Transverse colon (tissue), 4 donors: ENCODE measurements at regions not wholly inside any gene's neighbourhood (a gene's known extent, or its start where the extent isn't known, plus 50 kb on each side); places are given as distances from the start of the nearest gene placed in this dataset.

ENCODE experiments used
- CTCF ChIP-seq, 5 experiments: fragments of 200-600 bp in 3 of 5; fragments of 450-650 bp in 2 of 5; sonication (generic) in 3 of 5; IDR thresholded peaks; 1 replicate in 2 of 5; 2 replicates in 3 of 5; pipeline ENCODE4 v1.5.1; 2016 to 2017; ENCODE audit warnings: antibody characterized with exemption in 5 of 5, inconsistent platforms in 3 of 5, mild to moderate bottlenecking in 2 of 5, moderate library complexity in 1 of 5
- POLR2A ChIP-seq: fragments of 450-650 bp; IDR thresholded peaks from one replicate; pipeline ENCODE4 v1.6.1; 2016; ENCODE audit warnings: antibody characterized with exemption, mild to moderate bottlenecking, moderate library complexity
- POLR2AphosphoS5 ChIP-seq, 3 donors: sonication (generic); formaldehyde crosslinking; IDR thresholded peaks; one replicate each; pipeline ENCODE4 v1.6.1; 2016; ENCODE audit warnings: antibody characterized with exemption in 3 of 3

GRCh38 chr16:80309178-80309577 lies 231.6 kb upstream of the DYNLRB2 start:
- TF ChIP-seq CTCF (IDR thresholded peaks at IDR 0.05): no peak
- TF ChIP-seq POLR2AphosphoS5 (IDR thresholded peaks at IDR 0.05): no peak
- TF ChIP-seq POLR2A: no peak
